ENCODE measurements at regions not wholly inside any gene's neighbourhood (a gene's known extent, or its start where the extent isn't known, plus 50 kb on each side); places are given as distances from the start of the nearest gene placed in this dataset.
"Not testable (repeated sequence)": the region's sequence is repeated elsewhere in the genome, so short reads cannot be mapped to it uniquely, and the experiment has no call there.

GRCh38 chr1:99062192-99062591 lies 57.5 kb upstream of the PLPPR5 start:
- DNase-seq (ENCODE audit: low read depth), result no peak

- DNase-seq (ENCODE audit: low read depth), result no peak
Measured at GRCh38 chr1:99069146-99069545, 64.5 kb upstream of the PLPPR5 start.

GRCh38 chr1:99078529-99078928 lies 73.9 kb upstream of the PLPPR5 start:
- not testable (repeated sequence) for DNase-seq (ENCODE audit: low read depth)

- no peak for DNase-seq (ENCODE audit: low read depth)
Measured at GRCh38 chr1:99082366-99082765, 77.7 kb upstream of the PLPPR5 start.

GRCh38 chr1:99083338-99083737 lies 78.7 kb upstream of the PLPPR5 start:
- no peak for DNase-seq (ENCODE audit: low read depth)

- DNase-seq (ENCODE audit: low read depth), result no peak
Measured at GRCh38 chr1:99084562-99084961, 79.9 kb upstream of the PLPPR5 start.

- DNase-seq (ENCODE audit: low read depth), result no peak
Measured at GRCh38 chr1:99086057-99086456, 81.4 kb upstream of the PLPPR5 start.

GRCh38 chr1:99098589-99098988 lies 93.9 kb upstream of the PLPPR5 start:
- DNase-seq (ENCODE audit: low read depth), result no peak

GRCh38 chr1:99106274-99106673 lies 101.6 kb upstream of the PLPPR5 start:
- no peak for DNase-seq (ENCODE audit: low read depth)

- DNase-seq (ENCODE audit: low read depth), result no peak
Measured at GRCh38 chr1:99107680-99108079, 103.0 kb upstream of the PLPPR5 start.

- no peak for DNase-seq (ENCODE audit: low read depth)
Measured at GRCh38 chr1:99110140-99111041, 105.7 kb upstream of the PLPPR5 start.

GRCh38 chr1:99115231-99115630 lies 110.6 kb upstream of the PLPPR5 start:
- DNase-seq (ENCODE audit: low read depth), result no peak

GRCh38 chr1:99119188-99119587 lies 114.5 kb upstream of the PLPPR5 start:
- no peak for DNase-seq (ENCODE audit: low read depth)

GRCh38 chr1:99122039-99122438 lies 117.4 kb upstream of the PLPPR5 start:
- no peak for DNase-seq (ENCODE audit: low read depth)

GRCh38 chr1:99123936-99124335 lies 119.3 kb upstream of the PLPPR5 start:
- DNase-seq (ENCODE audit: low read depth), result no peak

GRCh38 chr1:99131546-99131945 lies 126.9 kb upstream of the PLPPR5 start:
- no peak for DNase-seq (ENCODE audit: low read depth)

GRCh38 chr1:99133756-99134500 lies 129.3 kb upstream of the PLPPR5 start:
- DNase-seq (ENCODE audit: low read depth), result no peak

GRCh38 chr1:99137554-99138206 lies 126.6 kb upstream of the PLPPR4 start:
- no peak for DNase-seq (ENCODE audit: low read depth)

GRCh38 chr1:99139876-99140275 lies 124.4 kb upstream of the PLPPR4 start:
- no peak for DNase-seq (ENCODE audit: low read depth)

GRCh38 chr1:99146129-99146848 lies 118.0 kb upstream of the PLPPR4 start:
- no peak for DNase-seq (ENCODE audit: low read depth)

GRCh38 chr1:99149952-99150351 lies 114.3 kb upstream of the PLPPR4 start:
- no peak for DNase-seq (ENCODE audit: low read depth)

- DNase-seq (ENCODE audit: low read depth), result no peak
Measured at GRCh38 chr1:99152132-99152531, 112.2 kb upstream of the PLPPR4 start.

All from renal cortical epithelial cell (primary cell).